Ishikawa (cell line): ENCODE measurements at regions not wholly inside any gene's neighbourhood (a gene's known extent, or its start where the extent isn't known, plus 50 kb on each side); places are given as distances from the start of the nearest gene placed in this dataset.

Experiments used
- CEBPB ChIP-seq: IDR thresholded peaks from 2 replicates; pipeline ENCODE4 v1.6.1; 2012
- CREB1 ChIP-seq: IDR thresholded peaks from 2 replicates; pipeline ENCODE4 v1.6.1; 2012; ENCODE audit warnings: low read depth
- EP300 ChIP-seq: IDR thresholded peaks from 2 replicates; pipeline ENCODE4 v1.6.1; 2012; ENCODE audit warnings: borderline replicate concordance
- MAX ChIP-seq: IDR thresholded peaks from 2 replicates; pipeline ENCODE4 v1.6.1; 2012
- NFIC ChIP-seq: IDR thresholded peaks from 2 replicates; pipeline ENCODE4 v1.6.1; 2012
- RAD21 ChIP-seq: IDR thresholded peaks from 2 replicates; pipeline ENCODE4 v1.6.1; 2012; ENCODE audit warnings: low read depth
- REST ChIP-seq: IDR thresholded peaks from 2 replicates; pipeline ENCODE4 v1.6.1; 2012; ENCODE audit warnings: low read depth, mild to moderate bottlenecking
- TAF1 ChIP-seq: IDR thresholded peaks from 2 replicates; pipeline ENCODE4 v1.6.1; 2012; ENCODE audit warnings: low read depth, mild to moderate bottlenecking
- TCF12 ChIP-seq: IDR thresholded peaks from 2 replicates; pipeline ENCODE4 v1.6.1; 2012; ENCODE audit warnings: low read depth
- TEAD4 ChIP-seq: IDR thresholded peaks from 2 replicates; pipeline ENCODE4 v1.6.1; 2012

GRCh38 chr6:33863084-33863483, 59.3 kb upstream of the MLN start:
- TF ChIP-seq EP300, result no peak
- no peak for TF ChIP-seq REST
- no peak for TF ChIP-seq CREB1
- no peak for TF ChIP-seq TAF1
- no peak for TF ChIP-seq TEAD4
- no peak for TF ChIP-seq RAD21
- TF ChIP-seq MAX, result no peak
- TF ChIP-seq CEBPB, result no peak
- no peak for TF ChIP-seq TCF12
- no peak for TF ChIP-seq NFIC
